ENCODE measurements at regions not wholly inside any gene's neighbourhood (a gene's known extent, or its start where the extent isn't known, plus 50 kb on each side); places are given as distances from the start of the nearest gene placed in this dataset.

GRCh38 chr16:77647726-77648125 is 74.6 kb upstream of the NUDT7 start:
- Histone ChIP-seq H3K27ac (no peak overlapping the region), H3K27me3 (no peaks in the 10 kb centered on the region), H3K4me3 (no peak overlapping the region), H3K4me1 (no peaks in the 10 kb centered on the region), H3K36me3 (no peaks in the 10 kb centered on the region), H3K9me3 (no peaks in the 10 kb centered on the region)
- TF ChIP-seq POLR2A (IDR thresholded peaks at IDR 0.05): no peak
- TF ChIP-seq CTCF (IDR thresholded peaks at IDR 0.05): no peak
- DNase-seq (no peak), ATAC-seq (no peak)
- intact Hi-C loops (cut with DNase I): no loop called here
- 8% methylated on average over 1 of the region's 1 CpG for WGBS (ENCODE audit: insufficient coverage, low coverage, low lambda C conversion rate, missing lambda C conversion rate)

- TF ChIP-seq CTCF (IDR thresholded peaks at IDR 0.05): no peak
- no peak for TF ChIP-seq POLR2A (IDR thresholded peaks at IDR 0.05)
- intact Hi-C loops (cut with DNase I): no loop called here
- H3K4me1 ChIP-seq: no peaks in the 10 kb centered on the region
- no peak overlapping the region for H3K4me3 ChIP-seq
- H3K9me3 ChIP-seq: no peaks in the 10 kb centered on the region
- no peak for DNase-seq
- no peak for ATAC-seq
- H3K27me3 ChIP-seq: no peaks in the 10 kb centered on the region
- no peaks in the 10 kb centered on the region for H3K36me3 ChIP-seq
- no peak overlapping the region for H3K27ac ChIP-seq
- WGBS (ENCODE audit: insufficient coverage, low coverage, low lambda C conversion rate, missing lambda C conversion rate): 48% methylated on average over 3 of the region's 3 CpGs
Measured at GRCh38 chr16:77650761-77651160, 71.6 kb upstream of the NUDT7 start.

GRCh38 chr16:77652399-77652798 is 69.9 kb upstream of the NUDT7 start:
- Histone ChIP-seq H3K4me1 (no peaks in the 10 kb centered on the region), H3K36me3 (no peaks in the 10 kb centered on the region), H3K27ac (no peak overlapping the region), H3K4me3 (no peak overlapping the region), H3K27me3 (no peaks in the 10 kb centered on the region), H3K9me3 (no peaks in the 10 kb centered on the region)
- intact Hi-C loops (cut with DNase I): no loop called here
- ATAC-seq (no peak), DNase-seq (no peak)
- TF ChIP-seq POLR2A (IDR thresholded peaks at IDR 0.05) (no peak), CTCF (IDR thresholded peaks at IDR 0.05) (no peak)
- 74% methylated on average over 4 of the region's 4 CpGs for WGBS (ENCODE audit: insufficient coverage, low coverage, low lambda C conversion rate, missing lambda C conversion rate)

GRCh38 chr16:77657016-77657415 is 65.3 kb upstream of the NUDT7 start:
- H3K4me3 ChIP-seq: no peak overlapping the region
- 66% methylated on average over 6 of the region's 6 CpGs for WGBS (ENCODE audit: insufficient coverage, low coverage, low lambda C conversion rate, missing lambda C conversion rate)
- no peak overlapping the region for H3K27ac ChIP-seq
- no peaks in the 10 kb centered on the region for H3K4me1 ChIP-seq
- no peaks in the 10 kb centered on the region for H3K36me3 ChIP-seq
- no peaks in the 10 kb centered on the region for H3K27me3 ChIP-seq
- DNase-seq: no peak
- TF ChIP-seq POLR2A (IDR thresholded peaks at IDR 0.05) (no peak), CTCF (IDR thresholded peaks at IDR 0.05) (no peak)
- ATAC-seq: no peak
- intact Hi-C loops (cut with DNase I): no loop called here
- H3K9me3 ChIP-seq: no peaks in the 10 kb centered on the region

- no peaks in the 10 kb centered on the region for H3K27me3 ChIP-seq
- H3K36me3 ChIP-seq: no peaks in the 10 kb centered on the region
- no peak for DNase-seq
- TF ChIP-seq POLR2A (IDR thresholded peaks at IDR 0.05) (no peak), CTCF (IDR thresholded peaks at IDR 0.05) (peak; percentile 22 to 48 (median 40))
- H3K4me1 ChIP-seq: no peaks in the 10 kb centered on the region
- no peaks in the 10 kb centered on the region for H3K9me3 ChIP-seq
- H3K27ac ChIP-seq: no peak overlapping the region
- H3K4me3 ChIP-seq: no peak overlapping the region
- intact Hi-C loops (cut with DNase I): no loop called here
- WGBS (ENCODE audit: insufficient coverage, low coverage, low lambda C conversion rate, missing lambda C conversion rate): 23% methylated on average over 12 of the region's 12 CpGs
- ATAC-seq: peak in 2 of 4 donors; percentile 33
Measured at GRCh38 chr16:77660311-77660710, 62.0 kb upstream of the NUDT7 start.

All from right lobe of liver (tissue), 6 donors.